ENCODE measurements at regions not wholly inside any gene's neighbourhood (a gene's known extent, or its start where the extent isn't known, plus 50 kb on each side); places are given as distances from the start of the nearest gene placed in this dataset.
"Not testable (repeated sequence)": the region's sequence is repeated elsewhere in the genome, so short reads cannot be mapped to it uniquely, and the experiment has no call there.

GRCh38 chr10:100666634-100667033 lies 78.7 kb upstream of the PAX2 start:
- not testable (repeated sequence) for TF ChIP-seq POLR2A, CTCF (IDR thresholded peaks at IDR 0.05)

Measured in uterus (tissue), 2 donors.